Mucosa of rectum (tissue), 2 donors: ENCODE measurements at regions not wholly inside any gene's neighbourhood (a gene's known extent, or its start where the extent isn't known, plus 50 kb on each side); places are given as distances from the start of the nearest gene placed in this dataset.
"Not testable (repeated sequence)": the region's sequence is repeated elsewhere in the genome, so short reads cannot be mapped to it uniquely, and the experiment has no call there.

Experiments
- H3K27ac ChIP-seq, 2 donors: one replicate each; pipeline ENCODE4 v1.7.0; 2013; ENCODE audit warnings: inconsistent platforms in 2 of 2, low read depth in 2 of 2, low read length in 2 of 2
- H3K27me3 ChIP-seq, 2 donors: one replicate each; pipeline ENCODE4 v1.7.0; 2013; ENCODE audit warnings: low read length in 2 of 2; ENCODE audit not compliant: control insufficient read depth in 2 of 2, insufficient read depth in 2 of 2
- H3K36me3 ChIP-seq, 2 donors: one replicate each; pipeline ENCODE4 v1.7.0; 2013; ENCODE audit warnings: low read length in 2 of 2; ENCODE audit not compliant: control insufficient read depth in 2 of 2, insufficient read depth in 2 of 2
- H3K4me1 ChIP-seq, 2 donors: one replicate each; pipeline ENCODE4 v1.7.0; 2013; ENCODE audit warnings: low read length in 2 of 2, mild to moderate bottlenecking in 1 of 2; ENCODE audit not compliant: control insufficient read depth in 2 of 2, insufficient read depth in 2 of 2
- H3K4me3 ChIP-seq, 2 donors: one replicate each; pipeline ENCODE4 v1.7.0; 2013; ENCODE audit warnings: low read length in 2 of 2
- H3K9ac ChIP-seq, 2 donors: one replicate each; pipeline ENCODE4 v1.7.0; 2013; ENCODE audit warnings: low read length in 2 of 2, low read depth in 1 of 2, mild to moderate bottlenecking in 1 of 2
- H3K9me3 ChIP-seq, 2 donors: one replicate each; pipeline ENCODE4 v1.7.0; 2013; ENCODE audit warnings: low read length in 2 of 2; ENCODE audit not compliant: control insufficient read depth in 2 of 2
- donor health status: healthy.
- donor health status: Normal muscosa, but diverticular disease.

GRCh38 chr21:17269760-17270159 lies 243.1 kb upstream of the CXADR start:
- H3K9me3 ChIP-seq: no peaks in the 10 kb centered on the region
- H3K4me3 ChIP-seq: no peak overlapping the region
- H3K27ac ChIP-seq: no peak overlapping the region
- no peaks in the 10 kb centered on the region for H3K27me3 ChIP-seq
- H3K36me3 ChIP-seq: no peaks in the 10 kb centered on the region
- no peak overlapping the region for H3K9ac ChIP-seq
- H3K4me1 ChIP-seq: no peaks in the 10 kb centered on the region

- no peak overlapping the region for H3K4me3 ChIP-seq
- no peaks in the 10 kb centered on the region for H3K36me3 ChIP-seq
- H3K4me1 ChIP-seq: no peaks in the 10 kb centered on the region
- H3K27me3 ChIP-seq: no peaks in the 10 kb centered on the region
- no peak overlapping the region for H3K9ac ChIP-seq
- H3K9me3 ChIP-seq: no peaks in the 10 kb centered on the region
- H3K27ac ChIP-seq: no peak overlapping the region
These were observed 242.6 kb upstream of the CXADR start for GRCh38 chr21:17270229-17270628.

GRCh38 chr21:17279663-17280062 lies 233.2 kb upstream of the CXADR start:
- Histone ChIP-seq H3K36me3 (no peaks in the 10 kb centered on the region), H3K4me3 (no peak overlapping the region), H3K9ac (no peak overlapping the region), H3K4me1 (no peaks in the 10 kb centered on the region), H3K27ac (no peak overlapping the region), H3K27me3 (no peaks in the 10 kb centered on the region), H3K9me3 (no peaks in the 10 kb centered on the region)

GRCh38 chr21:17293016-17293562 lies 219.8 kb upstream of the CXADR start:
- not testable (repeated sequence) for H3K36me3 ChIP-seq, H3K27me3 ChIP-seq, H3K9me3 ChIP-seq, H3K27ac ChIP-seq, H3K4me1 ChIP-seq, H3K9ac ChIP-seq, H3K4me3 ChIP-seq

GRCh38 chr21:17295997-17296396 lies 216.8 kb upstream of the CXADR start:
- Histone ChIP-seq H3K27me3 (no peaks in the 10 kb centered on the region), H3K4me3 (no peak overlapping the region), H3K9me3 (peaks cover 0 to 6% of the 10 kb centered on the region in 2 donors), H3K36me3 (no peaks in the 10 kb centered on the region), H3K9ac (no peak overlapping the region), H3K27ac (no peak overlapping the region), H3K4me1 (no peaks in the 10 kb centered on the region)

GRCh38 chr21:17299576-17299975 lies 213.3 kb upstream of the CXADR start:
- H3K4me3 ChIP-seq, H3K27ac ChIP-seq, H3K9me3 ChIP-seq, H3K4me1 ChIP-seq, H3K36me3 ChIP-seq, H3K27me3 ChIP-seq, H3K9ac ChIP-seq: not testable (repeated sequence)

GRCh38 chr21:17327715-17328114 lies 185.1 kb upstream of the CXADR start:
- H3K36me3 ChIP-seq, H3K9ac ChIP-seq, H3K9me3 ChIP-seq, H3K27me3 ChIP-seq, H3K4me3 ChIP-seq, H3K27ac ChIP-seq, H3K4me1 ChIP-seq: not testable (repeated sequence)

GRCh38 chr21:17334484-17334883 lies 178.4 kb upstream of the CXADR start:
- H3K36me3 ChIP-seq: no peaks in the 10 kb centered on the region
- H3K9me3 ChIP-seq: no peaks in the 10 kb centered on the region

GRCh38 chr21:17340081-17340480 lies 172.8 kb upstream of the CXADR start:
- no peak overlapping the region for H3K4me3 ChIP-seq
- no peaks in the 10 kb centered on the region for H3K9me3 ChIP-seq
- H3K4me1 ChIP-seq: no peaks in the 10 kb centered on the region
- H3K27me3 ChIP-seq: no peaks in the 10 kb centered on the region
- no peak overlapping the region for H3K27ac ChIP-seq
- H3K9ac ChIP-seq: no peak overlapping the region
- H3K36me3 ChIP-seq: no peaks in the 10 kb centered on the region

More at GRCh38 chr21:17334484-17334883, 178.4 kb upstream of the CXADR start:
- Histone ChIP-seq H3K27me3 (no peaks in the 10 kb centered on the region), H3K27ac (no peak overlapping the region), H3K9ac (no peak overlapping the region), H3K4me1 (no peaks in the 10 kb centered on the region), H3K4me3 (no peak overlapping the region)

- Histone ChIP-seq H3K9me3 (no peaks in the 10 kb centered on the region), H3K4me1 (no peaks in the 10 kb centered on the region), H3K36me3 (no peaks in the 10 kb centered on the region), H3K4me3 (no peak overlapping the region), H3K27me3 (no peaks in the 10 kb centered on the region), H3K27ac (no peak overlapping the region), H3K9ac (no peak overlapping the region)
These were observed 169.8 kb upstream of the CXADR start for GRCh38 chr21:17343055-17343454.

GRCh38 chr21:17348357-17348756 lies 164.5 kb upstream of the CXADR start:
- no peaks in the 10 kb centered on the region for H3K9me3 ChIP-seq
- H3K4me1 ChIP-seq: no peaks in the 10 kb centered on the region
- no peaks in the 10 kb centered on the region for H3K27me3 ChIP-seq
- H3K4me3 ChIP-seq: no peak overlapping the region
- H3K27ac ChIP-seq: no peak overlapping the region
- no peaks in the 10 kb centered on the region for H3K36me3 ChIP-seq
- no peak overlapping the region for H3K9ac ChIP-seq
